DND-41 (cell line): ENCODE measurements at regions not wholly inside any gene's neighbourhood (a gene's known extent, or its start where the extent isn't known, plus 50 kb on each side); places are given as distances from the start of the nearest gene placed in this dataset.

Source experiments
- CTCF ChIP-seq: IDR thresholded peaks from 2 replicates; pipeline ENCODE4 v1.5.1; 2012; ENCODE audit warnings: borderline replicate concordance, low read length, moderate library complexity, mild to moderate bottlenecking; ENCODE audit not compliant: poor library complexity, severe bottlenecking; ENCODE audit errors: extremely low read depth
- EZH2 ChIP-seq: IDR thresholded peaks from 3 replicates; pipeline ENCODE4 v1.6.1; 2012; ENCODE audit warnings: borderline replicate concordance, low read depth, mild to moderate bottlenecking, moderate library complexity, low read length, inconsistent platforms; ENCODE audit not compliant: severe bottlenecking

- no peak for TF ChIP-seq CTCF
- TF ChIP-seq EZH2: no peak
Observed at GRCh38 chr4:100023800-100024199, 73.7 kb upstream of the H2AZ1 start.
